IPS-18a (cell line): ENCODE measurements at regions not wholly inside any gene's neighbourhood (a gene's known extent, or its start where the extent isn't known, plus 50 kb on each side); places are given as distances from the start of the nearest gene placed in this dataset.

ENCODE experiments used
- H3K27ac ChIP-seq: one replicate; pipeline ENCODE4 v1.5.1; 2013; ENCODE audit warnings: low read length
- H3K27me3 ChIP-seq: one replicate; pipeline ENCODE4 v1.6.1; 2013; ENCODE audit warnings: mild to moderate bottlenecking, low read length; ENCODE audit not compliant: control insufficient read depth, insufficient read depth
- H3K36me3 ChIP-seq: one replicate; pipeline ENCODE4 v1.6.1; 2013; ENCODE audit warnings: low read depth, low read length; ENCODE audit not compliant: control insufficient read depth
- H3K4me1 ChIP-seq: one replicate; pipeline ENCODE4 v1.6.1; 2013; ENCODE audit warnings: low read depth, low read length; ENCODE audit not compliant: control insufficient read depth
- H3K4me3 ChIP-seq: one replicate; pipeline ENCODE4 v1.5.1; 2013; ENCODE audit warnings: low read length
- H3K9ac ChIP-seq: one replicate; pipeline ENCODE4 v1.6.1; 2013; ENCODE audit warnings: mild to moderate bottlenecking, low read length, moderate library complexity
- H3K9me3 ChIP-seq: one replicate; pipeline ENCODE4 v1.6.1; 2013; ENCODE audit warnings: low read depth, low read length; ENCODE audit not compliant: control insufficient read depth

DNA sequence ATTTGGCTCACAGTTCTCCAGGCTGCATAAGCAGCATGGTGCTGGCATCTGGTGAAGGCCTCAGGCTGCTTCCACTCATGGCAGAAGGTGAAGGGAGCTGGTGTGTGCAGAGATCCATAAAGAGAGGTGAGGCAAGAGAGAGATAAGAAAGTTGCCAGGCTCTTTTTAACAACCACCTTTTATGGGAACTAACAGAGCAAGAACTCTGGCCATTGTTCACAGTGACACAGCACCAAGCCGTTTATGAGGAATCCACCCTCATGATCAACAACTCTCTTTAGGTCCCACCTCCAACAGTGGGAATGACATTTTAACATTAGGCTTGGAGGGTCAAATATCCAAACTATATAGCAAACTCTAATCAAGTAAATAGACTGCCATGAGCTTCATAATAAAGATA, 557.2 kb upstream of the SUCLG2 start:
- no peaks in the 10 kb centered on the region for H3K36me3 ChIP-seq
- H3K4me1 ChIP-seq = no peaks in the 10 kb centered on the region
- no peaks in the 10 kb centered on the region for H3K9me3 ChIP-seq
- H3K27me3 ChIP-seq = no peaks in the 10 kb centered on the region
- no peak overlapping the region for H3K4me3 ChIP-seq
- no peak overlapping the region for H3K9ac ChIP-seq
- H3K27ac ChIP-seq = no peak overlapping the region

DNA sequence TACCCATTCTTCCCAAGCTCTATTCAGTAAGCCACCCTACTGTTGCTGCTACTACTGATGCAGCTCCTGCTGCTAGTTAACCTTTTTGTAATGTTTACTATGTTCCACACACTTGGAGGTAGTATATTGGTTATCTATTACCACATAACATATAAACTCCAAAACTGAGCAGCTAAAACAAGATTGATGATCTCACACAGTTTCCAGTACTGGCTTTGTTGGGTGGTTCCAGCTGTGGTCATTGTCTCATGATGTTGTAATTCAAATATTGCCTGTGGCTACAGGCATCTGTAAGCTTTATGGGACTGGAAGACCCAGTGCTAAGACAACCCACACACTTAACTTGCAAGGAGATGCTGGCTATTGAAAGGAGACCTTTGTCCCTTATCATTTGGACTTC, 556.2 kb upstream of the SUCLG2 start:
- no peaks in the 10 kb centered on the region for H3K36me3 ChIP-seq
- H3K27ac ChIP-seq = no peak overlapping the region

DNA sequence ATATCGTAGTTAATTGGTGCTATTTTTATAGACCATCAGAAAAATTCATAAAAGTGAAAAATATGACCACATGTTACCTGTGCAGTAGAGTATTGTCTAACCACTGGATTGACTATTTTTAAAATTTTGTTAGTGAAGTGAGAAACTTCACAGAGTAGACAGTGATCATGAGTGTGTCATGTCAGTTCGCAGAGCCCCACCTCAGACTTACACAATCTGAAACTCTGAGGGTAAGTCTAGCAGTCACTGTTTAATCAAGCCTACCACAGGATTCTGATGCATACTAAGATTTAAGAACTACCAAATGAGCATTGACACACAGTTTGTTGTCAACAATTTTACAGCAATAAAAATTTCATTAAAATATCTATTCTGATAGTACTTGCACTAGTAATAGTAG, 552.9 kb upstream of the SUCLG2 start:
- H3K9me3 ChIP-seq = peaks cover 6% of the 10 kb centered on the region
- H3K36me3 ChIP-seq = no peaks in the 10 kb centered on the region
- H3K4me1 ChIP-seq = no peaks in the 10 kb centered on the region
- no peak overlapping the region for H3K27ac ChIP-seq
- H3K27me3 ChIP-seq = no peaks in the 10 kb centered on the region
- no peak overlapping the region for H3K9ac ChIP-seq
- H3K4me3 ChIP-seq = no peak overlapping the region

More for the DNA sequence above, 556.2 kb upstream of the SUCLG2 start:
- Histone ChIP-seq H3K9me3 (no peaks in the 10 kb centered on the region), H3K27me3 (no peaks in the 10 kb centered on the region), H3K9ac (no peak overlapping the region), H3K4me1 (no peaks in the 10 kb centered on the region), H3K4me3 (no peak overlapping the region)

DNA sequence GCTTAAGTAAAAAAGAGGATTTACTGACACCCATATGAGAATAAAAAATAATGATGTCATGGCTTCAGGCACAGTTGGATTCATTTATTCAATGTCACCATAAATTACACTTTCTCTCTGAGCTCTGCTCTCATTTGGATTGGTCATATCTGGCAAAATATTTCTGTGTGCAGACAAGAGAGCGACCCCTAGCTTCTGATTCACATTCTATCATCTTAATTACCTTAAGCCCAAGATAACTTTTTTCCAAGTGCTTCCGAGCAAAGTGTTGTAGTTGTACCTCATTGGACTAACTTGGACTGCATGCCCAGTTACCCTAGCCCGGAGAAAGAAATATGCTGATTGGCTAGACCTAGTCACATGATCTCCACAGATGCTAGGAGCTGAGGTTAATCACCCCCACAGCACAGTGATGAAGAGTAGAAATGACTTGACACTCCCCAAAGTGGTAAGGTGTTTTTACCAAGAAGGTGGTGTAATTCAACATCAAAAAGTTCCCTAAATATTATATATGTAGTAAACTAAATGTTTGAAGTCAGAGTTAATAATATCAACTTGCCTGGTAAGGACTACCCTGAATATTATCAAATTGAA, 552.2 kb upstream of the SUCLG2 start:
- H3K9me3 ChIP-seq = peaks cover 6% of the 10 kb centered on the region
- no peaks in the 10 kb centered on the region for H3K4me1 ChIP-seq
- no peaks in the 10 kb centered on the region for H3K27me3 ChIP-seq

DNA sequence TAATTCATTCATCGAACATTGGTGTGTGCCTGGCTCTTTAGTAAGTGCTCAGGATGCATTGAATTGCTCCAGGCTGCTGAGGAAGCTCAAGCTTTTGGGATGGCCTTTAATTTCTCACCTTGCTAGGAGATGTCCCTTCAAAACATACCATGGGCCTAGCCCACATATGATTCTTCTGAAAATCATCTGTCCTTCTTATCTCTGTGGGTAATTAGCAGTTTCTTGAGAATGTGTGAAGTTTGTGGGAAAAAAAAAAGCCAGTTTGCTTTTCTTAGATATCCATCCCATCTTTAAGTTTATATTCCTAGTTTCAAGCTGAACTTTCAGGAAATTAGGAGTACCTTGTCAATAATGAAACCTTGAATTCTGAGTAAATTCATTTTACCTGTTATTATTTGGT, 532.3 kb upstream of the SUCLG2 start:
- Histone ChIP-seq H3K9me3 (no peaks in the 10 kb centered on the region), H3K9ac (no peak overlapping the region), H3K4me1 (no peaks in the 10 kb centered on the region), H3K36me3 (no peaks in the 10 kb centered on the region), H3K27me3 (no peaks in the 10 kb centered on the region), H3K4me3 (no peak overlapping the region), H3K27ac (no peak overlapping the region)

More for the DNA sequence above, 552.2 kb upstream of the SUCLG2 start:
- Histone ChIP-seq H3K4me3 (no peak overlapping the region), H3K27ac (no peak overlapping the region), H3K9ac (no peak overlapping the region), H3K36me3 (no peaks in the 10 kb centered on the region)

DNA sequence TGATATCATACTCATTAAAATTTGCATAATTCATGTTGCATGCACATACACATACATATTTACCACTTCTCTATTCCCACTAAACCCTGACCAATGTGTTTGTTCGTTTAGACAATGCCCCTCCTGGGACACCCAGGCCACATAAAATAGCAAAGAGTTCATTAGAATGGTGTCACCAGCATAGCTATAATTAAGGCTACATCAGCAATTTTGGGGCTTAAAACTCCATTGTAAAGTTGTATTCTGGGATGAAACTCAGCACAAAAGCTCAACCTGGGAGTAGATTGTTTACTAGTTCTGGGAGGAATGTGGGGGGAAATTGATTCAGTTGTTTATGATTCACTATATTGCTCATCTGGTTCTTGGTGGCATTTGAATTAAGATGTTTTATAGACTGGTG, 522.2 kb upstream of the SUCLG2 start:
- Histone ChIP-seq H3K4me1 (no peaks in the 10 kb centered on the region), H3K9ac (no peak overlapping the region), H3K27me3 (no peaks in the 10 kb centered on the region)

DNA sequence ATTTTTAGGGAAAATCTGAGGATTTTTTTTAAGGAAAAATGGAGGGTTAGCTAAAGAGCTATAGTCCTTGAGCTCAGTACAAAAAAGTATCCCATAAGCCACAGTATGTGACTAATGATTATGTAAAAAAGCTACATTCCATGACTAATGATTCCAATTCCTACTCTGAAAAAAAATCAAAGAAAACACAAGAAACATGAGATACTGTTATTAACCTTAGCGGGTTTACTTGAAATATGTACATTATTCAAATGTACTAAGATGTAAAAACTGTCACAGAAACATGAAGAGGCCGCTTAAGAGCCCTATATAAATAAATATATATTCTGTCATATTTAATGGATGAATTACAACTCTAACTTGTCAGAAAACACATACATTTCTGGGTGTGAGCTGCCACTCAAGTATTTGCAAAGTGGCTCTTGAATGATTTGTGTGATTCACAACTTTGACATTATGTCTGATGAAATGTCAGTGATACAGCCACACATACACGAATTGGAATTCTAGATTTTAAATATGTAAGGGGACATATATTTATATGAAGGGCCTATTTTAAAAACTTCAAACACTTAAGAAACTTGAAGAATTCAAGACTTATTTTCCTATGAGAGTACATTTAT, 518.7 kb upstream of the SUCLG2 start:
- Histone ChIP-seq H3K4me3 (no peak overlapping the region), H3K4me1 (no peaks in the 10 kb centered on the region), H3K9me3 (peaks cover 27% of the 10 kb centered on the region), H3K9ac (no peak overlapping the region), H3K27me3 (no peaks in the 10 kb centered on the region), H3K27ac (no peak overlapping the region), H3K36me3 (no peaks in the 10 kb centered on the region)

More for the DNA sequence above, 522.2 kb upstream of the SUCLG2 start:
- Histone ChIP-seq H3K4me3 (no peak overlapping the region), H3K27ac (no peak overlapping the region), H3K9me3 (peaks cover 17% of the 10 kb centered on the region), H3K36me3 (no peaks in the 10 kb centered on the region)

DNA sequence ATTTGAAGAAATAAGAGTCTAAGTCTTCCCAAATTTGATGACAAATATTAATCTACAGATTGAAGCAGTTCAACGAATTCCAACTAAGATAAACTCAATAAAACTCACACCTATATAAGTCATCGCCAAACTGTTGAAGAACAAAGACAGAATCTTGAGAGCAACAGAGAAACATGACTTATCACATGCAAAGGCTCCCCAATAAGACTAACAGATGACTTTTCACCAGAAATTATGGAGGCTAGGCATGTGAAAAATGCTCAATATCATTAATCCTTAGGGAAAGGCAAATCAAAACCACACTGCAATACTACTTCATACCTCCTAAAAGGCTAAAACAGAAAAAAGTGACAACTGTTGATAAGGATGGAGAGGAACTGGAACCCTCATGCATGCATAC, 517.6 kb upstream of the SUCLG2 start:
- Histone ChIP-seq H3K4me1 (no peaks in the 10 kb centered on the region), H3K36me3 (no peaks in the 10 kb centered on the region)

DNA sequence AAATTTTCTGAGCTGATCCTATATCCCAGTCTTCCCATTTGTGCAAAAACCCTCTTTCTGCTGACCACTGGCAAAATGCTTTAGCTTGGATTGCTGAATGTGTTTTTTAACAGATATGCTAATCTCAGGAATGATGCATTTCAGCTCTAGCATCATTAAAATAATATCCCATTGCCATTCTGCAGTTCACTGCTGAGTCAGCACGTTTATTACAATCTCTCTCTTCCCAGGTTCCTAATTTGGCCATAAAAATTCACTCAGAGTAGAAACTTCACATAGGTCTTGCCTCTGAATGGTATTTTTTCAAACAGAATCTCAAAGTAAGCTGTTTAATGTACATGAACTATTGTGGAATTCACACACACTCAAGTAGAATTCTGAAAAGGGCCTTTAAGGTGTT, 509.6 kb upstream of the SUCLG2 start:
- Histone ChIP-seq H3K4me3 (no peak overlapping the region), H3K27me3 (no peaks in the 10 kb centered on the region), H3K9me3 (no peaks in the 10 kb centered on the region), H3K4me1 (peaks cover 4% of the 10 kb centered on the region), H3K9ac (no peak overlapping the region), H3K36me3 (no peaks in the 10 kb centered on the region), H3K27ac (no peak overlapping the region)

More for the DNA sequence above, 517.6 kb upstream of the SUCLG2 start:
- Histone ChIP-seq H3K9me3 (peaks cover 27% of the 10 kb centered on the region), H3K4me3 (no peak overlapping the region), H3K27ac (no peak overlapping the region), H3K9ac (no peak overlapping the region), H3K27me3 (no peaks in the 10 kb centered on the region)

DNA sequence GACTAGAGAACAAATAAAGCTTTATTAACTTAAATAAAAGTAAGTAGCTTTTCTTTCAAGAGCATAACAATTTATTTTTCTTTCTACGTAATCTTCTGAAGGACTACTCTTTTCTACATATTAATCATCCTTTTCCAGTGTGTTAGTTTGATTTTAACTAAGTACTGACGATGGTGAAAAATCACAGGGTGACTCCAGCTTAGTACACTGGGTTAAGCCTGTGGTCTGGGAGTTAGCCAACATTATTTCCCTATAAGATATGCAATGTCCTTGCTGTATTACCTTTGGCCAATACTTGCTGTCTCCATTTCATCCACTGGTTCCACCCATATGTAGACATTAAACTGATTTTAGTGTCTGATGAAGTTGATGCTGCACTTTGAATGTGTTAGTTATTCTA, 508.6 kb upstream of the SUCLG2 start:
- Histone ChIP-seq H3K9me3 (no peaks in the 10 kb centered on the region), H3K4me1 (peaks cover 4% of the 10 kb centered on the region), H3K27me3 (no peaks in the 10 kb centered on the region), H3K27ac (no peak overlapping the region), H3K9ac (no peak overlapping the region), H3K4me3 (no peak overlapping the region), H3K36me3 (no peaks in the 10 kb centered on the region)

DNA sequence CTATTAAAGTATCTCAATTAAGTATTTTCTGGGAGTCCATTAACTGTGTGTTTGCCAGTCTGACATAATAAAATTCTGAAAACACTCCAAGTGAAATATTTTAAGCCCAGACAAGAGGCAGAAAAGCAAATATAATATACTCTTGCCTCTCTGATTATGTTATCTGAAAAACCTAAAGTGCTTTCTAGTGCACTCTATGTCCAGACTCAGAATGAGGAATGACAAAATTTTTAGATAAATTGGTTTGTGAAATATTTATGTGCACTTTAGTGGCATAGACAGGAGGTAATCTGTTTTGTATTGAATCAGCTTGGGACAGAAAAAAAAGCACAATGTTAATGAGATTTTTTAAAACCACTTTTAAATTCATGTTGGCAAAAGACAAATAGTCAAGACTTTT, 508.2 kb upstream of the SUCLG2 start:
- H3K4me1 ChIP-seq = peaks cover 4% of the 10 kb centered on the region
- H3K9ac ChIP-seq = no peak overlapping the region
- no peak overlapping the region for H3K27ac ChIP-seq
- no peaks in the 10 kb centered on the region for H3K27me3 ChIP-seq
- H3K9me3 ChIP-seq = no peaks in the 10 kb centered on the region
- H3K4me3 ChIP-seq = no peak overlapping the region
- no peaks in the 10 kb centered on the region for H3K36me3 ChIP-seq

DNA sequence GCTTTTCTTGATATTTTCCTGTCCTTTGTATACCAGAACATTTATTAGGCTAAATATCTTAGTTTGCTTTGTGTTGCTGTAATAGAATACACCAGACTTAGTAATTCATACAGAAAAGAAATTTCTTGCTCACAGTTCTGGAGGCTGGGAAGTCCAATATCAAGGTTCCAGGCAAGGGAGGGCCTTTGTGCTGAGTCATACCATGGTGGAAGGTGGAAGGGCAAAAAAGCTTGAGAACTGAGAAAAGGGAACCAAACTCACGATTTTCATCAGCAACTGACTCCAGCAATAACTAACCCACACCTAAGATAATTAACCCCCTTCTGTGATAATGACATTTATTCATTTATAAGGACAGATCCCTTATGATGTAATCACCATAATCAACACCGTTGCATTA, 496.9 kb upstream of the SUCLG2 start:
- H3K27ac ChIP-seq = no peak overlapping the region
- no peaks in the 10 kb centered on the region for H3K4me1 ChIP-seq
- H3K9ac ChIP-seq = no peak overlapping the region
- H3K27me3 ChIP-seq = no peaks in the 10 kb centered on the region
- H3K36me3 ChIP-seq = no peaks in the 10 kb centered on the region
- H3K9me3 ChIP-seq = no peaks in the 10 kb centered on the region
- H3K4me3 ChIP-seq = no peak overlapping the region
